SK-N-DZ (cell line): ENCODE measurements at regions not wholly inside any gene's neighbourhood (a gene's known extent, or its start where the extent isn't known, plus 50 kb on each side); places are given as distances from the start of the nearest gene placed in this dataset.

Experiments used
- DNase-seq: peaks from one replicate; pipeline ENCODE4 v3.0.0-alpha.2; 2015; ENCODE audit warnings: low spot score

GRCh38 chr13:27014406-27015359 lies 156.9 kb downstream of the USP12 start:
- no peak for DNase-seq

- DNase-seq, result no peak
Measured at GRCh38 chr13:27012482-27013197, 159.0 kb downstream of the USP12 start.

GRCh38 chr13:27011661-27012060 lies 159.9 kb downstream of the USP12 start:
- no peak for DNase-seq

GRCh38 chr13:27008733-27009132 lies 162.9 kb downstream of the USP12 start:
- DNase-seq, result no peak

- no peak for DNase-seq
Measured at GRCh38 chr13:27007166-27007565, 164.4 kb downstream of the USP12 start.

- no peak for DNase-seq
Measured at GRCh38 chr13:27006519-27007161, 165.0 kb downstream of the USP12 start.

GRCh38 chr13:27005976-27006518 lies 165.6 kb downstream of the USP12 start:
- DNase-seq, result no peak

GRCh38 chr13:27005556-27005955 lies 166.1 kb downstream of the USP12 start:
- DNase-seq, result no peak

GRCh38 chr13:27004866-27005265 lies 166.7 kb downstream of the USP12 start:
- no peak for DNase-seq

GRCh38 chr13:27004326-27004725 lies 167.3 kb downstream of the USP12 start:
- DNase-seq, result no peak

GRCh38 chr13:27001705-27002104 lies 169.9 kb downstream of the USP12 start:
- DNase-seq, result no peak

GRCh38 chr13:27000686-27001085 lies 170.9 kb downstream of the USP12 start:
- no peak for DNase-seq

- DNase-seq, result no peak
Measured at GRCh38 chr13:26999499-26999898, 172.1 kb downstream of the USP12 start.

GRCh38 chr13:26998292-26998691 lies 173.3 kb downstream of the USP12 start:
- DNase-seq, result no peak

- no peak for DNase-seq
Measured at GRCh38 chr13:26996965-26997752, 174.5 kb downstream of the USP12 start.

GRCh38 chr13:26995159-26995558 lies 176.5 kb downstream of the USP12 start:
- no peak for DNase-seq

GRCh38 chr13:26993780-26994179 lies 177.8 kb downstream of the USP12 start:
- DNase-seq, result no peak

GRCh38 chr13:26992951-26993719 lies 178.5 kb downstream of the USP12 start:
- DNase-seq, result no peak

GRCh38 chr13:26991508-26992181 lies 180.0 kb downstream of the USP12 start:
- no peak for DNase-seq
